ENCODE measurements at regions not wholly inside any gene's neighbourhood (a gene's known extent, or its start where the extent isn't known, plus 50 kb on each side); places are given as distances from the start of the nearest gene placed in this dataset.
"Not testable (repeated sequence)": the region's sequence is repeated elsewhere in the genome, so short reads cannot be mapped to it uniquely, and the experiment has no call there.

DNA sequence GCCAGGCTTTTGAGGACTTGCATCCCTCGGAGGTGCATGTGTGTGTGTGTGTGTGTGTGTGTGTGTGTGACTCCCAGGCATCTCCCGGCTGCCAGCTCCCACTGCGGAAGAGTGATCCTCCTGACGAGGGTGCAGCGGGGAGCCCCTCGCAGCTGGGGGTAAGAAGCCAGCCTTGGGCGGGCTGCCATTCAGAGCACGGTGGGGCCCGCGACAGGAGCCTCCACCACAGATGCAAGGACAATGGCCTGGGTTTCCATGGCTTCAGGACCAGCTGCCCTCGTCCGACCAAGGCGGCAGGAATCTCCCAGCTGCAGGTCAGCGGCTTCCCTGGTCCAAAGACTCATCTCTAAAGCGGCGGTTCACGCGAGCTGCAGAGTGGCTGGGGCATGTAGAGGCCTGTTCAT lies 908.5 kb downstream of the BRD1 start:
- Histone ChIP-seq H3K27ac (ENCODE audit: low read length) (no peak overlapping the region), H3K4me1 (ENCODE audit: low read length) (no peaks in the 10 kb centered on the region), H3K9me3 (replicated peaks; ENCODE audit: insufficient read depth, low read length) (no peaks in the 10 kb centered on the region), H4K20me1 (ENCODE audit: insufficient read depth, low read length) (no peaks in the 10 kb centered on the region), H3K79me2 (ENCODE audit: low read length) (no peaks in the 10 kb centered on the region), H3K4me2 (ENCODE audit: low read depth, low read length) (no peak overlapping the region), H3K27me3 (replicated peaks; ENCODE audit: insufficient read depth, low read length) (peaks cover 98% of the 10 kb centered on the region), H3F3A (ENCODE audit: insufficient read depth, low read length) (no peaks in the 10 kb centered on the region), H3K36me3 (replicated peaks; ENCODE audit: insufficient read depth, low read length) (no peaks in the 10 kb centered on the region), H3K4me3 (ENCODE audit: low read length) (no peak overlapping the region), H3K9ac (ENCODE audit: low read length) (no peak overlapping the region), H2AFZ (ENCODE audit: low read length) (no peak overlapping the region), H3K9me2 (replicated peaks; ENCODE audit: insufficient read depth, low read length) (no peaks in the 10 kb centered on the region)
- DNase-seq, result no peak
- TF ChIP-seq EZH2phosphoT487 (IDR thresholded peaks at IDR 0.05; ENCODE audit: low read length) (no peak), EZH2 (optimal IDR thresholded peaks at IDR 0.05; ENCODE audit: low read depth, low read length) (no peak)
- TF ChIP-seq, protein P1, sequence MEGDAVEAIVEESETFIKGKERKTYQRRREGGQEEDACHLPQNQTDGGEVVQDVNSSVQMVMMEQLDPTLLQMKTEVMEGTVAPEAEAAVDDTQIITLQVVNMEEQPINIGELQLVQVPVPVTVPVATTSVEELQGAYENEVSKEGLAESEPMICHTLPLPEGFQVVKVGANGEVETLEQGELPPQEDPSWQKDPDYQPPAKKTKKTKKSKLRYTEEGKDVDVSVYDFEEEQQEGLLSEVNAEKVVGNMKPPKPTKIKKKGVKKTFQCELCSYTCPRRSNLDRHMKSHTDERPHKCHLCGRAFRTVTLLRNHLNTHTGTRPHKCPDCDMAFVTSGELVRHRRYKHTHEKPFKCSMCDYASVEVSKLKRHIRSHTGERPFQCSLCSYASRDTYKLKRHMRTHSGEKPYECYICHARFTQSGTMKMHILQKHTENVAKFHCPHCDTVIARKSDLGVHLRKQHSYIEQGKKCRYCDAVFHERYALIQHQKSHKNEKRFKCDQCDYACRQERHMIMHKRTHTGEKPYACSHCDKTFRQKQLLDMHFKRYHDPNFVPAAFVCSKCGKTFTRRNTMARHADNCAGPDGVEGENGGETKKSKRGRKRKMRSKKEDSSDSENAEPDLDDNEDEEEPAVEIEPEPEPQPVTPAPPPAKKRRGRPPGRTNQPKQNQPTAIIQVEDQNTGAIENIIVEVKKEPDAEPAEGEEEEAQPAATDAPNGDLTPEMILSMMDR (IDR thresholded peaks at IDR 0.05; ENCODE audit: low read length), result no peak

- DNase-seq, result no peak
- no peaks in the 10 kb centered on the region for H3K4me1 ChIP-seq (ENCODE audit: low read length)
- peaks cover under 1% of the 10 kb centered on the region; the same call in 1 of the 2 replicates for H3F3A ChIP-seq (ENCODE audit: insufficient read depth, low read length)
- no peaks in the 10 kb centered on the region for H4K20me1 ChIP-seq (ENCODE audit: insufficient read depth, low read length)
- H3K36me3 ChIP-seq (replicated peaks; ENCODE audit: insufficient read depth, low read length), result no peaks in the 10 kb centered on the region
- no peaks in the 10 kb centered on the region for H3K9me2 ChIP-seq (replicated peaks; ENCODE audit: insufficient read depth, low read length)
- H3K4me3 ChIP-seq (ENCODE audit: low read length), result no peak overlapping the region
- no peak overlapping the region for H3K9ac ChIP-seq (ENCODE audit: low read length)
- no peaks in the 10 kb centered on the region for H3K9me3 ChIP-seq (replicated peaks; ENCODE audit: insufficient read depth, low read length)
- no peaks in the 10 kb centered on the region for H3K79me2 ChIP-seq (ENCODE audit: low read length)
- no peak overlapping the region for H3K27ac ChIP-seq (ENCODE audit: low read length)
- H3K27me3 ChIP-seq (replicated peaks; ENCODE audit: insufficient read depth, low read length), result peaks cover 98% of the 10 kb centered on the region
- TF ChIP-seq EZH2phosphoT487 (IDR thresholded peaks at IDR 0.05; ENCODE audit: low read length) (no peak), EZH2 (optimal IDR thresholded peaks at IDR 0.05; ENCODE audit: low read depth, low read length) (no peak)
- TF ChIP-seq, protein P1 (IDR thresholded peaks at IDR 0.05; ENCODE audit: low read length), result no peak
- H2AFZ ChIP-seq (ENCODE audit: low read length), result no peak overlapping the region
- H3K4me2 ChIP-seq (ENCODE audit: low read depth, low read length), result no peak overlapping the region
These were observed 909.0 kb downstream of the BRD1 start for GRCh38 chr22:48918585-48919186.

DNA sequence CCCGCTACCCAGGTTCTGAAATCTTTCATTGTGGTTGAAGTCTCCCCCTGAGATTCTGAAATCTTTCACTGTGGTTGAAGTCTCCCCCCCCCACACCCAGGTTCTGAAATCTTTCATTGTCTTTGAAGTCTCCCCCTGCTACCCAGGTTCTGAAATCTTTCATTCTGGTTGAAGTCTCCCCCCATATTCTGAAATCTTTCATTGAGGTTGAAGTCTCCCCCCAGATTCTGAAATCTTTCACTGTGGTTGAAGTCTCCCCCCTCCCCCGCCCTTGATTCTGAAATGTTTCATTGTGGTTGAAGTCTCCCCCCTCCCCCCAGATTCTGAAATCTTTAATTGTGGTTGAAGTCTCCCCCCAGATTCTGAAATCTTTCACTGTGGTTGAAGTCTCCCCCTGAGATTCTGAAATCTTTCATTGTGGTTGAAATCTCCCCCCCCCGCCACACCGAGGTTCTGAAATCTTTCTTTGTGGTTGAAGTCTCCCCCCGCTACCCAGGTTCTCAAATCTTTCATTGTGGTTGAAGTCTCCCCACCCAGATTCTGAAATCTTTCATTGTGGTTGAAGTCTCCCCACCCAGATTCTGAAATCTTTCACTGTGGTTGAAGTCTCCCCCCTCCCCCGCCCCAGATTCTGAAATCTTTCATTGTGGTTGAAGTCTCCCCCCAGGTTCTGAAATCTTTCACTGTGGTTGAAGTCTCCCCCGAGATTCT lies 915.2 kb downstream of the BRD1 start:
- H3F3A ChIP-seq (ENCODE audit: insufficient read depth, low read length), result peaks cover 21% of the 10 kb centered on the region
- H3K9ac ChIP-seq (ENCODE audit: low read length); H3K4me2 ChIP-seq (ENCODE audit: low read depth, low read length); H3K9me3 ChIP-seq (replicated peaks; ENCODE audit: insufficient read depth, low read length); H3K36me3 ChIP-seq (replicated peaks; ENCODE audit: insufficient read depth, low read length); H3K4me3 ChIP-seq (ENCODE audit: low read length); H3K79me2 ChIP-seq (ENCODE audit: low read length); H4K20me1 ChIP-seq (ENCODE audit: insufficient read depth, low read length); H3K9me2 ChIP-seq (replicated peaks; ENCODE audit: insufficient read depth, low read length); H2AFZ ChIP-seq (ENCODE audit: low read length); H3K4me1 ChIP-seq (ENCODE audit: low read length); H3K27ac ChIP-seq (ENCODE audit: low read length): not testable (repeated sequence)
- peak; percentile 80 for DNase-seq
- peaks cover 75% of the 10 kb centered on the region for H3K27me3 ChIP-seq (replicated peaks; ENCODE audit: insufficient read depth, low read length)

GRCh38 chr22:48911647-48912046 lies 916.0 kb downstream of the BRD1 start:
- not testable (repeated sequence) for H3K79me2 ChIP-seq (ENCODE audit: low read length); H3K4me1 ChIP-seq (ENCODE audit: low read length); H3K27ac ChIP-seq (ENCODE audit: low read length); H3K9ac ChIP-seq (ENCODE audit: low read length); H3K4me2 ChIP-seq (ENCODE audit: low read depth, low read length); H3K36me3 ChIP-seq (replicated peaks; ENCODE audit: insufficient read depth, low read length); H3K9me3 ChIP-seq (replicated peaks; ENCODE audit: insufficient read depth, low read length); H3K4me3 ChIP-seq (ENCODE audit: low read length); H3K9me2 ChIP-seq (replicated peaks; ENCODE audit: insufficient read depth, low read length); H2AFZ ChIP-seq (ENCODE audit: low read length); H4K20me1 ChIP-seq (ENCODE audit: insufficient read depth, low read length)
- peaks cover 75% of the 10 kb centered on the region for H3K27me3 ChIP-seq (replicated peaks; ENCODE audit: insufficient read depth, low read length)
- peaks cover 21% of the 10 kb centered on the region for H3F3A ChIP-seq (ENCODE audit: insufficient read depth, low read length)
- peak; percentile 27 for DNase-seq

- H3K9me3 ChIP-seq (replicated peaks; ENCODE audit: insufficient read depth, low read length); H3K9me2 ChIP-seq (replicated peaks; ENCODE audit: insufficient read depth, low read length); H3K4me3 ChIP-seq (ENCODE audit: low read length); H3K79me2 ChIP-seq (ENCODE audit: low read length); H3K4me2 ChIP-seq (ENCODE audit: low read depth, low read length); H2AFZ ChIP-seq (ENCODE audit: low read length); H3K27ac ChIP-seq (ENCODE audit: low read length); DNase-seq; H3K36me3 ChIP-seq (replicated peaks; ENCODE audit: insufficient read depth, low read length); H3K4me1 ChIP-seq (ENCODE audit: low read length); H3K9ac ChIP-seq (ENCODE audit: low read length); H4K20me1 ChIP-seq (ENCODE audit: insufficient read depth, low read length): not testable (repeated sequence)
- H3F3A ChIP-seq (ENCODE audit: insufficient read depth, low read length), result peaks cover 21% of the 10 kb centered on the region
- peaks cover 75% of the 10 kb centered on the region for H3K27me3 ChIP-seq (replicated peaks; ENCODE audit: insufficient read depth, low read length)
These were observed 916.6 kb downstream of the BRD1 start for GRCh38 chr22:48911067-48911466.

Data from MM.1S (cell line).